H1 (cell line): ENCODE measurements at regions not wholly inside any gene's neighbourhood (a gene's known extent, or its start where the extent isn't known, plus 50 kb on each side); places are given as distances from the start of the nearest gene placed in this dataset.

Experiments
- CTCF ChIA-PET: fragments of 300-600 bp; sonication (Branson Sonifier 250); formaldehyde crosslinking; loops from one replicate; lab custom pipeline; 2021; ENCODE audit not compliant: partially characterized antibody; lab: Charles Lee
- POLR2A ChIA-PET: fragments of 300-600 bp; sonication (Branson Sonifier 250); formaldehyde crosslinking; loops from one replicate; lab custom pipeline; 2021; ENCODE audit warnings: inconsistent platforms; ENCODE audit not compliant: partially characterized antibody; lab: Charles Lee
- DNase-seq, 2 experiments: peaks; one replicate each; pipeline versions ENCODE4 v3.0.0 to v3.0.0-alpha.2; 2010 to 2022; ENCODE audit warnings: low spot score in 2 of 2, low read depth in 1 of 2, mixed read lengths in 1 of 2
- FAIRE-seq: peaks from 2 replicates; lab custom pipeline; 2011; peaks lifted over from hg19 to GRCh38; lab: Jason Lieb, UNC
- H2AFZ ChIP-seq: 2 replicates; pipeline ENCODE4 v1.8.1; 2012; ENCODE audit warnings: low read length, inconsistent platforms
- H2AK5ac ChIP-seq: 2 replicates; pipeline ENCODE4 v1.6.1; 2013; ENCODE audit warnings: low read depth, low read length
- H2BK120ac ChIP-seq: replicated peaks from 2 replicates; pipeline ENCODE3; 2013; ENCODE audit warnings: low read depth, low read length, inconsistent platforms
- H2BK12ac ChIP-seq: 2 replicates; pipeline ENCODE4 v1.6.1; 2013; ENCODE audit warnings: low read depth, low read length
- H2BK15ac ChIP-seq: 2 replicates; pipeline ENCODE4 v1.6.1; 2013; ENCODE audit warnings: low read length
- H2BK20ac ChIP-seq: 2 replicates; pipeline ENCODE4 v1.6.1; 2013; ENCODE audit warnings: low read length
- H2BK5ac ChIP-seq: 2 replicates; pipeline ENCODE4 v1.6.1; 2013; ENCODE audit warnings: low read depth, low read length
- H3K14ac ChIP-seq: 2 replicates; pipeline ENCODE4 v1.6.1; 2013; ENCODE audit warnings: inconsistent platforms; ENCODE audit not compliant: insufficient read length
- H3K18ac ChIP-seq: 2 replicates; pipeline ENCODE4 v1.6.1; 2013; ENCODE audit warnings: low read length; ENCODE audit errors: extremely low read depth
- H3K23ac ChIP-seq: 2 replicates; pipeline ENCODE4 v1.6.1; 2013; ENCODE audit warnings: inconsistent platforms; ENCODE audit not compliant: insufficient read length
- H3K23me2 ChIP-seq: 2 replicates; pipeline ENCODE4 v1.6.1; 2013; ENCODE audit warnings: low read depth, low read length
- H3K27ac ChIP-seq: 2 replicates; pipeline ENCODE4 v1.6.1; 2011; ENCODE audit warnings: low read depth, low read length, inconsistent platforms
- H3K27me3 ChIP-seq, 4 experiments: replicated peaks in 1 of 4; 1 replicate in 1 of 4; 2 replicates in 3 of 4; pipeline versions ENCODE4 v1.6.1 to v1.8.1; 2011 to 2013; ENCODE audit warnings: low read length in 3 of 4, mild to moderate bottlenecking in 3 of 4, inconsistent platforms in 2 of 4, mixed read lengths in 2 of 4, moderate library complexity in 1 of 4; ENCODE audit not compliant: control insufficient read depth in 3 of 4, insufficient read depth in 3 of 4; ENCODE audit errors: extremely low read depth in 1 of 4
- H3K36me3 ChIP-seq, 4 experiments: 2 replicates each; pipeline versions ENCODE4 v1.6.1 to v1.8.1; 2011 to 2013; ENCODE audit warnings: mild to moderate bottlenecking in 4 of 4, low read length in 3 of 4, moderate library complexity in 2 of 4, control low read depth in 1 of 4, inconsistent platforms in 1 of 4; ENCODE audit not compliant: insufficient read depth in 4 of 4, control insufficient read depth in 2 of 4
- H3K4ac ChIP-seq: replicated peaks from 2 replicates; pipeline ENCODE3; 2013; ENCODE audit warnings: low read length, low read depth, mixed read lengths, inconsistent platforms; ENCODE audit not compliant: insufficient read length
- H3K4me1 ChIP-seq, 4 experiments: replicated peaks in 1 of 4; 1 replicate in 1 of 4; 2 replicates in 3 of 4; pipeline versions ENCODE4 v1.6.1 to v1.8.1; 2011 to 2013; ENCODE audit warnings: low read length in 3 of 4, inconsistent platforms in 2 of 4, mixed read lengths in 1 of 4; ENCODE audit not compliant: insufficient read depth in 4 of 4, control insufficient read depth in 3 of 4
- H3K4me2 ChIP-seq, 2 experiments: 2 replicates each; pipeline versions ENCODE4 v1.6.1 to v1.8.1; 2011 to 2013; ENCODE audit warnings: low read depth in 2 of 2, low read length in 2 of 2, control low read depth in 1 of 2, inconsistent platforms in 1 of 2, mild to moderate bottlenecking in 1 of 2; ENCODE audit not compliant: insufficient read depth in 1 of 2
- H3K4me3 ChIP-seq, 4 experiments: fragments of 200-600, 300-600 bp in 1 of 4; sonication (generic), shearing (Covaris generic), sonication (Bioruptor Twin) in 1 of 4; 2 replicates each; pipeline versions ENCODE4 v1.5.1 to v1.8.1; 2011 to 2016; ENCODE audit warnings: low read length in 4 of 4, low read depth in 3 of 4, control low read depth in 2 of 4, inconsistent platforms in 2 of 4, mild to moderate bottlenecking in 2 of 4, mixed read lengths in 1 of 4, moderate library complexity in 1 of 4; ENCODE audit not compliant: insufficient read depth in 2 of 4; ENCODE audit errors: extremely low read depth in 1 of 4
- H3K56ac ChIP-seq: replicated peaks from 2 replicates; pipeline ENCODE3; 2013; ENCODE audit warnings: low read depth, mild to moderate bottlenecking, mixed read lengths, low read length, inconsistent platforms; ENCODE audit not compliant: insufficient read length
- H3K79me1 ChIP-seq: 2 replicates; pipeline ENCODE4 v1.6.1; 2013; ENCODE audit warnings: low read depth, low read length, control low read depth
- H3K79me2 ChIP-seq, 2 experiments: 2 replicates each; pipeline versions ENCODE4 v1.6.1 to v1.8.1; 2012 to 2013; ENCODE audit warnings: low read length in 2 of 2, mild to moderate bottlenecking in 2 of 2, inconsistent platforms in 1 of 2; ENCODE audit not compliant: insufficient read depth in 2 of 2, control insufficient read depth in 1 of 2
- H3K9ac ChIP-seq, 4 experiments: replicated peaks in 1 of 4; 1 replicate in 1 of 4; 2 replicates in 3 of 4; pipeline versions ENCODE4 v1.6.1 to v1.8.1; 2011 to 2013; ENCODE audit warnings: low read depth in 3 of 4, low read length in 3 of 4, control low read depth in 2 of 4, mild to moderate bottlenecking in 2 of 4, moderate library complexity in 2 of 4, inconsistent platforms in 1 of 4; ENCODE audit errors: extremely low read depth in 1 of 4
- H3K9me3 ChIP-seq, 2 experiments: 2 replicates each; pipeline versions ENCODE4 v1.6.1 to v1.8.1; 2012 to 2013; ENCODE audit warnings: mild to moderate bottlenecking in 2 of 2, moderate library complexity in 2 of 2, control low read depth in 1 of 2, inconsistent platforms in 1 of 2, low read depth in 1 of 2, low read length in 1 of 2, mixed read lengths in 1 of 2; ENCODE audit not compliant: insufficient read depth in 2 of 2
- H4K20me1 ChIP-seq, 2 experiments: replicated peaks in 1 of 2; 2 replicates each; pipeline versions ENCODE3 to v1.8.1; 2011 to 2013; ENCODE audit warnings: inconsistent platforms in 2 of 2, low read length in 2 of 2, mild to moderate bottlenecking in 1 of 2; ENCODE audit not compliant: insufficient read depth in 2 of 2, control insufficient read depth in 1 of 2
- H4K5ac ChIP-seq: 2 replicates; pipeline ENCODE4 v1.6.1; 2013; ENCODE audit warnings: low read length, low read depth, mixed read lengths, inconsistent platforms; ENCODE audit not compliant: insufficient read length
- H4K8ac ChIP-seq: 2 replicates; pipeline ENCODE4 v1.8.0; 2013; ENCODE audit warnings: mild to moderate bottlenecking, moderate library complexity, low read length, inconsistent platforms; ENCODE audit not compliant: insufficient read depth; ENCODE audit errors: extremely low read depth
- H4K91ac ChIP-seq: replicated peaks from 2 replicates; pipeline ENCODE3; 2013; ENCODE audit warnings: low read length, mixed read lengths, inconsistent platforms; ENCODE audit not compliant: insufficient read length
- MAFK ChIP-seq: IDR thresholded peaks from 2 replicates; pipeline ENCODE4 v1.6.1; 2012; ENCODE audit warnings: low read depth, mild to moderate bottlenecking, improper control_type of control experiment, low read length
- POLR2AphosphoS5 ChIP-seq: IDR thresholded peaks from 2 replicates; pipeline ENCODE4 v1.6.1; 2011; ENCODE audit warnings: low read depth, low read length
- WGBS, 2 experiments: shearing (Covaris generic) in 1 of 2; methylation state at CpG; one replicate each; pipeline versions ENCODE4 v1.1.6 to v1.1.7; 2013 to 2015; ENCODE audit warnings: low lambda C conversion rate in 2 of 2, mixed read lengths in 2 of 2, inconsistent platforms in 1 of 2, low coverage in 1 of 2, missing lambda C conversion rate in 1 of 2; ENCODE audit not compliant: insufficient replicate concordance in 2 of 2, insufficient coverage in 1 of 2, insufficient read length in 1 of 2; ENCODE audit errors: extremely low coverage in 1 of 2, missing lambda C conversion rate in 1 of 2; 5-methylcytosine and 5-hydroxymethylcytosine counted together

DNA sequence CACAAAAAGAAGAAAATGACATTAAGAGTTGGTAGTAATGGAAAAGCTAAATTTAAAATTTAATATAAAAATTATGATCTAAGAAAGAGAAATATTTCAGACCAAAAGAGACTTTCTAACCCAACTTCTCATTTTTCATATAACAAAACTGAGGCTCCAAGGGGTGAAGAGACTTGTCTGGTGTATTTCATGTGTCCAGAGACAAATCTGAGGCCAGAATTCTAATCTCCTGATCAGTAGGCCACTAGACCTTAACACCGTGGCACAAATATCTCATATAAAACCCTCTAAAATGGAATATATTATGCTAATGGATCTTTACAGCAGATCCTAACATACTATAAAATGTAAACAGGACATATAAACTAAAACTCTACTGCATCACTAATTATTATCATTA is 275.7 kb upstream of the SLC16A7 start:
- FAIRE-seq: no peak
- WGBS, 2 experiments: 96% methylated on average over 1 of the region's 1 CpG; no CpG with 5 or more reads in 1 of the 2 experiments

More for the DNA sequence above, 275.7 kb upstream of the SLC16A7 start:
- no peak overlapping the region for H3K18ac ChIP-seq
- no peak overlapping the region for H3K4ac ChIP-seq
- H2BK120ac ChIP-seq: no peak overlapping the region
- no peak overlapping the region for H3K27ac ChIP-seq
- no peaks in the 10 kb centered on the region for H4K20me1 ChIP-seq
- CTCF ChIA-PET: interaction anchor here (1.1 to 1.3 kb wide), 2 partner anchors 38 to 52 kb away, joined by 3 to 4 read pairs; no protein-coding TSS in a partner anchor
- no peak overlapping the region for H3K4me3 ChIP-seq
- H2BK5ac ChIP-seq: no peak overlapping the region
- H3K79me2 ChIP-seq: peaks cover 0 to 9% of the 10 kb centered on the region in 2 experiments; a peak in 2 of 4 replicates
- peaks cover 2 to 9% (median 6%) of the 10 kb centered on the region in 4 experiments; a peak in 6 of 7 replicates for H3K4me1 ChIP-seq
- no peak overlapping the region for H3K14ac ChIP-seq
- H2AK5ac ChIP-seq: no peak overlapping the region
- no peak overlapping the region for H2AFZ ChIP-seq
- no peak overlapping the region for H2BK12ac ChIP-seq
- H4K5ac ChIP-seq: no peak overlapping the region
- H3K9me3 ChIP-seq: no peaks in the 10 kb centered on the region
- POLR2A ChIA-PET: interaction anchor here (0.8 to 4.9 kb wide), 15 partner anchors 8 to 146 kb away, joined by 3 to 43 read pairs (median 4); no protein-coding TSS in a partner anchor
- TF ChIP-seq POLR2AphosphoS5 (peak; percentile 37; the same call in 1 of the 2 replicates), MAFK (no peak)
- H4K8ac ChIP-seq: no peak overlapping the region
- H3K56ac ChIP-seq: no peak overlapping the region
- DNase-seq: no peak
- H3K23me2 ChIP-seq: no peaks in the 10 kb centered on the region
- H3K23ac ChIP-seq: no peak overlapping the region
- no peak overlapping the region for H3K9ac ChIP-seq
- H2BK20ac ChIP-seq: no peak overlapping the region
- H3K27me3 ChIP-seq: no peaks in the 10 kb centered on the region
- no peaks in the 10 kb centered on the region for H3K79me1 ChIP-seq
- H3K4me2 ChIP-seq: no peak overlapping the region
- H2BK15ac ChIP-seq: no peak overlapping the region
- peaks cover 2 to 40% (median 19%) of the 10 kb centered on the region in 4 experiments; a peak in 6 of 8 replicates for H3K36me3 ChIP-seq
- H4K91ac ChIP-seq: no peak overlapping the region
